GM12874 (cell line): ENCODE measurements at regions not wholly inside any gene's neighbourhood (a gene's known extent, or its start where the extent isn't known, plus 50 kb on each side); places are given as distances from the start of the nearest gene placed in this dataset.

Source experiments
- CTCF ChIP-seq: IDR thresholded peaks from 2 replicates; pipeline ENCODE4 v1.5.1; 2011; ENCODE audit warnings: low read depth, mild to moderate bottlenecking, control low read depth, low read length, moderate library complexity; ENCODE audit not compliant: insufficient read depth

- TF ChIP-seq CTCF, result no peak
These were observed 160.2 kb downstream of the SH2D4B start for GRCh38 chr10:80697926-80698325.

GRCh38 chr10:80699602-80700039 lies 161.9 kb downstream of the SH2D4B start:
- peak; percentile 94 for TF ChIP-seq CTCF

GRCh38 chr10:80700252-80700651 lies 162.6 kb downstream of the SH2D4B start:
- no peak for TF ChIP-seq CTCF

DNA sequence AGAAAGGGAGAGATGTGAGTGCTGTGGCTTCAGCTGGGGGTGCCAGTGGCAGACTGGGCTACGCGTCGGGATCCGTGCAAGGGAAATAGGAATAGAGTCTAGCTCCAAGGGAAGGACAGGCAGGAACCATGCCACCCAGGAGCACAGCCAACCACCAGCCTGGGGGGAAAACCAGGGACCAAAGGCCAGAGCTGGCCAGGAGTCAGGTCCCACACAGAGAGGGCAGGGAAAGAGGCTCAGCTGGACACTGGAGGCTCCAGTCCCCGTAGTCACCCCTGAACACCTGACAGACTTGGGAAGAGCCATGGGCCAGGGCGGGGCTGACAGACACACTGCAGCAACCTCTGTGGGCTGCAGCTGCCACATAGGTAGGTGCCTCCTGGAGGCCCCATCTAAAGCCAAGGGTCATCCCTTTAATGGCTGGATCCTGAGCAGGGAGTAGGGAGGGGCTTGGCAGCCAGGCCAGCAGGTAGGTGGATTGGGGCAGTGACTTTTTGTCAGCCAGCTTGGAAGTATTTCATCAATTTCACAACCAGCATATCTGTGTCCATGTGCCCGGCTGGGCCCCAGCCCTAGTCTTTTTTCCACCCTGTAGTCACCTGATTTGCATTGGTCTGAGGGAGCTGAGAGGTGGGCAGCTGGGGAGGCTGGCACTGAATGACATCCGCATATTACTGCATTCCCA lies 163.2 kb downstream of the SH2D4B start:
- TF ChIP-seq CTCF, result no peak

DNA sequence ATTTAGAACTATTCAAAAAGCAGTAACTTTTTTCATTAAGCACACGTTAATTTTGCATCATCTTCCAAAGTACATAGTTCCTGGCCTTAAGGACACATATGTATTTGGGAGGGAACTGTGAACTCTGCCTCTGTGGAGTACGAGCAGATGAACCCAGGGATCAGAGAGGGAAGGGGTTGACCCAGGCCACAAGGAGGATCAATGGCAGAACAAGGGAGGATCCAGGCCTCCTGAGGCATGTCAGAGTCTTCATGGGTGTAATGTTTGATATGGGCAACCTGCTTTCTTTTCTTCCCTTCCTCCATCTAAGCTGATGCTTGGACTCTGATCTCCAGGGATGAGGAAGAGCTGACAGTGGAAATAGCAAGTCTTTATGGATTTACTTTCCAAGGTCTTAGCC lies 164.0 kb downstream of the SH2D4B start:
- no peak for TF ChIP-seq CTCF

DNA sequence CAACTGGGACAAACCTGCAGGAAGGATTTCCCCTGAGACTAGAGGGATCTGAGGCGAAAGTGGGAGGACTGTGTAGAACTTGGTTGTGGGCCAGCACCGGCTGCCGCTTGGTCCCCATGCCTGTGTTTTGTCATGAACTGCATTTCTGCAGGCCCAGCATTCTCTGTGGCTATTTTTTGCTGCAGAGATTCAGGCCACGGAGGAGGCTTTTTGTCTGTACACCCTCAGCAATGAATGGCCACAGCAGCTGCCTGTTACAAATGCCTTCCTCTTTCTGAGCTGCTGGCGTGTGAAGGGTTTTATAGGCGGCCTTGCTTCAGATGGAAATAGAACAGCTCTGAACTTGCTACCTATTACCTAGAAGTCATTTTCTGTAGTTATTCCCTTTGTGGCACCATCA lies 164.4 kb downstream of the SH2D4B start:
- no peak for TF ChIP-seq CTCF

DNA sequence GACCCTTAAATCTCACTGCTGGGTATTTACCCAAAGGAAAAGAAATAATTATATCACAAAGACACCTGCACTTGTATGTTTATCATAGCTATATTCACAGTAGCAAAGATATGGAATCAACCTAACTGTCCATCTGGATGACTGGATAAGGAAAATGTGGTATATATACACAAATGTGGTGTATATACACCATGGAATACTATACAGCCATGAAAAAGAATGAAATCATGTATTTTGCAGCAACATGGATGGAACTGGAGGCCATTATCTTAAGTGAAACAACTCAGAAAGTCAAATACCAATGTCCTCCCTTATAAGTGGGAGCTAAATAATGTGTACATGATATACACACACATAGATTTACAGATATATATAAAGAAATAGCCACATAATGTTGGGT lies 168.2 kb downstream of the SH2D4B start:
- no peak for TF ChIP-seq CTCF
